ENCODE measurements at regions not wholly inside any gene's neighbourhood (a gene's known extent, or its start where the extent isn't known, plus 50 kb on each side); places are given as distances from the start of the nearest gene placed in this dataset.

- Mint-ChIP-seq H3K27ac (no peak overlapping the region), H3K9me3 (no peaks in the 10 kb centered on the region), H3K36me3 (ENCODE audit: low read depth) (no peaks in the 10 kb centered on the region), H3K27me3 (no peaks in the 10 kb centered on the region), H3K4me1 (peaks cover 5% of the 10 kb centered on the region), H3K4me3 (no peak overlapping the region)
- DNase-seq (no peak), ATAC-seq (ENCODE audit: low read depth) (no peak)
- no peak for TF ChIP-seq CTCF (IDR thresholded peaks at IDR 0.05)
- POLR2A ChIA-PET, result no interaction called here
- intact Hi-C loops (cut with micrococcal nuclease), result no loop called here
- CTCF ChIA-PET, result no interaction called here
These were observed 81.8 kb upstream of the PIK3CG start for GRCh38 chr7:106783286-106783685.

GRCh38 chr7:106788637-106789036, 76.4 kb upstream of the PIK3CG start:
- Mint-ChIP-seq H3K36me3 (ENCODE audit: low read depth) (no peaks in the 10 kb centered on the region), H3K4me3 (no peak overlapping the region), H3K9me3 (no peaks in the 10 kb centered on the region), H3K4me1 (peaks cover 2% of the 10 kb centered on the region), H3K27ac (no peak overlapping the region), H3K27me3 (peaks cover 4% of the 10 kb centered on the region)
- ChIA-PET POLR2A (no interaction called here), CTCF (interaction anchor here (1.2 to 1.8 kb wide), 2 partner anchors 359 to 364 kb away, joined by 5 to 6 read pairs; no protein-coding TSS in a partner anchor)
- ATAC-seq (ENCODE audit: low read depth) (no peak), DNase-seq (no peak)
- TF ChIP-seq CTCF (IDR thresholded peaks at IDR 0.05), result no peak
- intact Hi-C loops (cut with micrococcal nuclease), result no loop called here

- peaks cover 2% of the 10 kb centered on the region for H3K4me1 Mint-ChIP-seq
- no peak overlapping the region for H3K4me3 Mint-ChIP-seq
- no peak overlapping the region for H3K27ac Mint-ChIP-seq
These were observed 73.6 kb upstream of the PIK3CG start for GRCh38 chr7:106791526-106791925.

GRCh38 chr7:106792233-106792926, 72.7 kb upstream of the PIK3CG start:
- Mint-ChIP-seq H3K4me1 (peaks cover 2% of the 10 kb centered on the region), H3K27me3 (peaks cover 4% of the 10 kb centered on the region), H3K9me3 (peaks cover 6% of the 10 kb centered on the region), H3K4me3 (no peak overlapping the region), H3K27ac (no peak overlapping the region), H3K36me3 (ENCODE audit: low read depth) (no peaks in the 10 kb centered on the region)
- intact Hi-C loops (cut with micrococcal nuclease), result loop anchor here (2.0 to 5.0 kb wide), 5 partner anchors 130 to 1082 kb away; partner anchors contain the start of genes CCDC71L, HBP1 and PRKAR2B
- DNase-seq (no peak), ATAC-seq (ENCODE audit: low read depth) (no peak)
- no peak for TF ChIP-seq CTCF (IDR thresholded peaks at IDR 0.05)
- POLR2A ChIA-PET, result interaction anchor here (0.6 to 1.3 kb wide), 2 partner anchors 161 to 377 kb away, joined by 3 to 5 read pairs; no protein-coding TSS in a partner anchor
- CTCF ChIA-PET, result interaction anchor here (0.8 to 8.0 kb wide), 18 partner anchors 12 to 1082 kb away, joined by 3 to 166 read pairs (median 4); partner anchors contain the start of gene HBP1

More at GRCh38 chr7:106791526-106791925, 73.6 kb upstream of the PIK3CG start:
- ChIA-PET CTCF (interaction anchor here (0.7 kb wide), 3 partner anchors 11 to 356 kb away, joined by 3 read pairs; no protein-coding TSS in a partner anchor), POLR2A (interaction anchor here (0.5 to 0.6 kb wide), 2 partner anchors 28 to 675 kb away, joined by 3 read pairs; no protein-coding TSS in a partner anchor)
- Mint-ChIP-seq H3K36me3 (ENCODE audit: low read depth) (no peaks in the 10 kb centered on the region), H3K27me3 (peaks cover 4% of the 10 kb centered on the region), H3K9me3 (no peaks in the 10 kb centered on the region)
- ATAC-seq (ENCODE audit: low read depth), result no peak
- intact Hi-C loops (cut with micrococcal nuclease), result loop anchor here (5.0 kb wide), 4 partner anchors 129 to 614 kb away; partner anchors contain the start of genes CCDC71L, HBP1 and PRKAR2B
- no peak for DNase-seq
- no peak for TF ChIP-seq CTCF (IDR thresholded peaks at IDR 0.05)
